WTC11 (cell line): ENCODE measurements at regions not wholly inside any gene's neighbourhood (a gene's known extent, or its start where the extent isn't known, plus 50 kb on each side); places are given as distances from the start of the nearest gene placed in this dataset.

Source experiments
- ATAC-seq: fragments of 200-7000 bp; cut with Tn5 transposase; 2 replicates; pipeline ENCODE4 v1.10.0; 2021; ENCODE audit warnings: mild to moderate bottlenecking, moderate library complexity
- CTCF ChIA-PET: fragments of 300-600 bp; sonication (Branson Sonifier 250); formaldehyde crosslinking; loops from one replicate; lab custom pipeline; 2021; ENCODE audit warnings: antibody characterized with exemption; lab: Charles Lee
- POLR2A ChIA-PET: fragments of 350-600 bp; sonication (Branson Sonifier 250); formaldehyde crosslinking; loops from one replicate; lab custom pipeline; 2021; ENCODE audit warnings: antibody characterized with exemption; lab: Charles Lee
- DNase-seq: peaks from one replicate; pipeline ENCODE4 v3.0.0; 2021; ENCODE audit warnings: low spot score
- H3K27ac Mint-ChIP-seq: 2 replicates; pipeline ENCODE4 v1.8.0; 2021; ENCODE audit warnings: mixed read lengths
- H3K27me3 Mint-ChIP-seq: 2 replicates; pipeline ENCODE4 v1.8.0; 2021; ENCODE audit warnings: low read depth, mild to moderate bottlenecking, moderate library complexity, mixed read lengths
- H3K36me3 Mint-ChIP-seq: 2 replicates; pipeline ENCODE4 v1.8.0; 2021; ENCODE audit warnings: mixed read lengths
- H3K4me1 Mint-ChIP-seq: 2 replicates; pipeline ENCODE4 v1.8.0; 2022; ENCODE audit warnings: mixed read lengths
- H3K4me3 Mint-ChIP-seq: 2 replicates; pipeline ENCODE4 v1.8.0; 2021; ENCODE audit warnings: mild to moderate bottlenecking, moderate library complexity, mixed read lengths
- H3K9me3 Mint-ChIP-seq: 2 replicates; pipeline ENCODE4 v1.8.0; 2021; ENCODE audit warnings: mixed read lengths
- ARID4B ChIP-seq: sonication (generic); formaldehyde crosslinking; IDR thresholded peaks from 2 replicates; pipeline ENCODE4 v1.8.0; 2023; ENCODE audit warnings: missing genetic modification reagents, mild to moderate bottlenecking, borderline replicate concordance
- CREB1 ChIP-seq: sonication (generic); formaldehyde crosslinking; IDR thresholded peaks from 2 replicates; pipeline ENCODE4 v1.8.0; 2023; ENCODE audit warnings: mild to moderate bottlenecking, missing genetic modification reagents
- E2F4 ChIP-seq: sonication (generic); formaldehyde crosslinking; IDR thresholded peaks from 2 replicates; pipeline ENCODE4 v1.8.1; 2022; ENCODE audit warnings: low read depth, mild to moderate bottlenecking, moderate library complexity, missing genetic modification reagents, borderline replicate concordance
- E2F5 ChIP-seq: sonication (generic); formaldehyde crosslinking; IDR thresholded peaks from 2 replicates; pipeline ENCODE4 v1.8.1; 2022; ENCODE audit warnings: mild to moderate bottlenecking, moderate library complexity, missing genetic modification reagents
- GRHL2 ChIP-seq: fragments of 250-450 bp; sonication (Bioruptor Pico); IDR thresholded peaks from 2 replicates; pipeline ENCODE4 v1.8.0; 2022; ENCODE audit warnings: mild to moderate bottlenecking, moderate library complexity; ENCODE audit not compliant: insufficient replicate concordance, severe bottlenecking
- PRDM15 ChIP-seq: sonication (generic); formaldehyde crosslinking; IDR thresholded peaks from 2 replicates; pipeline ENCODE4 v1.8.0; 2022; ENCODE audit warnings: missing genetic modification reagents
- PREB ChIP-seq: sonication (generic); formaldehyde crosslinking; IDR thresholded peaks from 2 replicates; pipeline ENCODE4 v1.8.1; 2022; ENCODE audit warnings: mild to moderate bottlenecking, missing genetic modification reagents, moderate library complexity, borderline replicate concordance
- RELA ChIP-seq: sonication (generic); formaldehyde crosslinking; IDR thresholded peaks from 2 replicates; pipeline ENCODE4 v1.8.1; 2022; ENCODE audit warnings: missing genetic modification reagents, mild to moderate bottlenecking, borderline replicate concordance
- SP1 ChIP-seq: sonication (generic); formaldehyde crosslinking; conservative IDR thresholded peaks from 2 replicates; pipeline ENCODE4 v1.8.1; 2022; ENCODE audit warnings: missing genetic modification reagents
- TCF7 ChIP-seq: sonication (generic); formaldehyde crosslinking; IDR thresholded peaks from 2 replicates; pipeline ENCODE4 v1.8.0; 2022; ENCODE audit warnings: mild to moderate bottlenecking, low read depth, missing genetic modification reagents, moderate library complexity
- TEAD1 ChIP-seq: sonication (generic); formaldehyde crosslinking; IDR thresholded peaks from 2 replicates; pipeline ENCODE4 v1.8.0; 2022; ENCODE audit warnings: mild to moderate bottlenecking, missing genetic modification reagents
- TP53 ChIP-seq: sonication (generic); formaldehyde crosslinking; IDR thresholded peaks from 2 replicates; pipeline ENCODE4 v1.8.1; 2023; ENCODE audit warnings: mild to moderate bottlenecking, missing genetic modification reagents
- USF2 ChIP-seq: sonication (generic); formaldehyde crosslinking; IDR thresholded peaks from 2 replicates; pipeline ENCODE4 v1.8.1; 2023; ENCODE audit warnings: mild to moderate bottlenecking, missing genetic modification reagents, moderate library complexity
- ZBTB21 ChIP-seq: sonication (generic); formaldehyde crosslinking; IDR thresholded peaks from 2 replicates; pipeline ENCODE4 v1.8.1; 2023; ENCODE audit warnings: mild to moderate bottlenecking, missing genetic modification reagents, borderline replicate concordance
- ZNF423 ChIP-seq: fragments of 250-450 bp; sonication (Bioruptor Pico); IDR thresholded peaks from 2 replicates; pipeline ENCODE4 v2.1.2; 2022; ENCODE audit warnings: mild to moderate bottlenecking, moderate library complexity
- ZNF512 ChIP-seq: sonication (generic); formaldehyde crosslinking; IDR thresholded peaks from 2 replicates; pipeline ENCODE4 v1.8.1; 2022; ENCODE audit warnings: missing genetic modification reagents, borderline replicate concordance
- ZSCAN18 ChIP-seq: fragments of 250-450 bp; sonication (Bioruptor Pico); IDR thresholded peaks from 2 replicates; pipeline ENCODE4 v2.1.2; 2022; ENCODE audit warnings: mild to moderate bottlenecking, moderate library complexity

- TF ChIP-seq CREB1 (CRISPR knock-in tag) (no peak), E2F5 (CRISPR knock-in tag) (no peak), TCF7 (CRISPR knock-in tag) (no peak), TEAD1 (CRISPR knock-in tag) (no peak), E2F4 (CRISPR knock-in tag) (no peak)
Measured at GRCh38 chr20:40899344-40899743, 129.3 kb upstream of the TOP1 start (continued).

- CTCF ChIA-PET: interaction anchor here (0.5 kb wide), 1 partner anchor 24 kb away, joined by 4 read pairs; no protein-coding TSS in a partner anchor
- Mint-ChIP-seq H3K36me3 (no peaks in the 10 kb centered on the region), H3K4me3 (no peak overlapping the region), H3K4me1 (peaks cover 4% of the 10 kb centered on the region; the same call in 1 of the 2 replicates), H3K27me3 (no peaks in the 10 kb centered on the region; the same call in 1 of the 2 replicates), H3K27ac (no peak overlapping the region), H3K9me3 (peaks cover 7% of the 10 kb centered on the region)
- TF ChIP-seq ZBTB21: no peak
- POLR2A ChIA-PET: no interaction called here
- ATAC-seq (no peak), DNase-seq (no peak)
Measured at GRCh38 chr20:40900666-40901215, 127.9 kb upstream of the TOP1 start.

- ATAC-seq (no peak), DNase-seq (no peak)
- H3K4me3 Mint-ChIP-seq: no peak overlapping the region
- peaks cover 14% of the 10 kb centered on the region for H3K9me3 Mint-ChIP-seq
- no peaks in the 10 kb centered on the region for H3K36me3 Mint-ChIP-seq
- peaks cover 4% of the 10 kb centered on the region; the same call in 1 of the 2 replicates for H3K4me1 Mint-ChIP-seq
- ChIA-PET CTCF (no interaction called here), POLR2A (no interaction called here)
- no peaks in the 10 kb centered on the region; the same call in 1 of the 2 replicates for H3K27me3 Mint-ChIP-seq
- H3K27ac Mint-ChIP-seq: no peak overlapping the region
- TF ChIP-seq ZNF423 (no peak), TP53 (no peak), ZNF512 (CRISPR knock-in tag) (no peak), PREB (CRISPR knock-in tag) (no peak), GRHL2 (CRISPR knock-in tag) (no peak), ARID4B (CRISPR knock-in tag) (no peak), PRDM15 (CRISPR knock-in tag) (no peak), USF2 (CRISPR knock-in tag) (no peak), SP1 (CRISPR knock-in tag) (no peak), RELA (CRISPR knock-in tag) (no peak), TEAD1 (CRISPR knock-in tag) (no peak), ZSCAN18 (CRISPR knock-in tag) (no peak)
Measured at GRCh38 chr20:40902661-40903060, 126.0 kb upstream of the TOP1 start.
